ENCODE measurements at regions not wholly inside any gene's neighbourhood (a gene's known extent, or its start where the extent isn't known, plus 50 kb on each side); places are given as distances from the start of the nearest gene placed in this dataset.

GRCh38 chr14:101176535-101177205 is 273.1 kb upstream of the RTL1 start:
- ChIA-PET CTCF (no interaction called here), POLR2A (no interaction called here)
- no peak overlapping the region for H3K4me3 ChIP-seq (ENCODE audit: low read depth in 2 of 2, low read length in 2 of 2)
- no peaks in the 10 kb centered on the region for H3K4me1 ChIP-seq (ENCODE audit: control insufficient read depth, insufficient read depth, low read length)
- TF ChIP-seq, protein P1, sequence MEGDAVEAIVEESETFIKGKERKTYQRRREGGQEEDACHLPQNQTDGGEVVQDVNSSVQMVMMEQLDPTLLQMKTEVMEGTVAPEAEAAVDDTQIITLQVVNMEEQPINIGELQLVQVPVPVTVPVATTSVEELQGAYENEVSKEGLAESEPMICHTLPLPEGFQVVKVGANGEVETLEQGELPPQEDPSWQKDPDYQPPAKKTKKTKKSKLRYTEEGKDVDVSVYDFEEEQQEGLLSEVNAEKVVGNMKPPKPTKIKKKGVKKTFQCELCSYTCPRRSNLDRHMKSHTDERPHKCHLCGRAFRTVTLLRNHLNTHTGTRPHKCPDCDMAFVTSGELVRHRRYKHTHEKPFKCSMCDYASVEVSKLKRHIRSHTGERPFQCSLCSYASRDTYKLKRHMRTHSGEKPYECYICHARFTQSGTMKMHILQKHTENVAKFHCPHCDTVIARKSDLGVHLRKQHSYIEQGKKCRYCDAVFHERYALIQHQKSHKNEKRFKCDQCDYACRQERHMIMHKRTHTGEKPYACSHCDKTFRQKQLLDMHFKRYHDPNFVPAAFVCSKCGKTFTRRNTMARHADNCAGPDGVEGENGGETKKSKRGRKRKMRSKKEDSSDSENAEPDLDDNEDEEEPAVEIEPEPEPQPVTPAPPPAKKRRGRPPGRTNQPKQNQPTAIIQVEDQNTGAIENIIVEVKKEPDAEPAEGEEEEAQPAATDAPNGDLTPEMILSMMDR (IDR thresholded peaks at IDR 0.05) = no peak
- TF ChIP-seq TCF7L2 (IDR thresholded peaks at IDR 0.05; ENCODE audit: low read depth, low read length) = no peak
- TF ChIP-seq, protein P2, sequence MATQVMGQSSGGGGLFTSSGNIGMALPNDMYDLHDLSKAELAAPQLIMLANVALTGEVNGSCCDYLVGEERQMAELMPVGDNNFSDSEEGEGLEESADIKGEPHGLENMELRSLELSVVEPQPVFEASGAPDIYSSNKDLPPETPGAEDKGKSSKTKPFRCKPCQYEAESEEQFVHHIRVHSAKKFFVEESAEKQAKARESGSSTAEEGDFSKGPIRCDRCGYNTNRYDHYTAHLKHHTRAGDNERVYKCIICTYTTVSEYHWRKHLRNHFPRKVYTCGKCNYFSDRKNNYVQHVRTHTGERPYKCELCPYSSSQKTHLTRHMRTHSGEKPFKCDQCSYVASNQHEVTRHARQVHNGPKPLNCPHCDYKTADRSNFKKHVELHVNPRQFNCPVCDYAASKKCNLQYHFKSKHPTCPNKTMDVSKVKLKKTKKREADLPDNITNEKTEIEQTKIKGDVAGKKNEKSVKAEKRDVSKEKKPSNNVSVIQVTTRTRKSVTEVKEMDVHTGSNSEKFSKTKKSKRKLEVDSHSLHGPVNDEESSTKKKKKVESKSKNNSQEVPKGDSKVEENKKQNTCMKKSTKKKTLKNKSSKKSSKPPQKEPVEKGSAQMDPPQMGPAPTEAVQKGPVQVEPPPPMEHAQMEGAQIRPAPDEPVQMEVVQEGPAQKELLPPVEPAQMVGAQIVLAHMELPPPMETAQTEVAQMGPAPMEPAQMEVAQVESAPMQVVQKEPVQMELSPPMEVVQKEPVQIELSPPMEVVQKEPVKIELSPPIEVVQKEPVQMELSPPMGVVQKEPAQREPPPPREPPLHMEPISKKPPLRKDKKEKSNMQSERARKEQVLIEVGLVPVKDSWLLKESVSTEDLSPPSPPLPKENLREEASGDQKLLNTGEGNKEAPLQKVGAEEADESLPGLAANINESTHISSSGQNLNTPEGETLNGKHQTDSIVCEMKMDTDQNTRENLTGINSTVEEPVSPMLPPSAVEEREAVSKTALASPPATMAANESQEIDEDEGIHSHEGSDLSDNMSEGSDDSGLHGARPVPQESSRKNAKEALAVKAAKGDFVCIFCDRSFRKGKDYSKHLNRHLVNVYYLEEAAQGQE (IDR thresholded peaks at IDR 0.05; ENCODE audit: insufficient read depth in 1 of 2, low read depth in 2 of 2, low read length in 1 of 2) = no peak
- no peaks in the 10 kb centered on the region for H3K9me3 ChIP-seq (ENCODE audit: control insufficient read depth, insufficient read depth, low read depth, low read length)
- H3K27me3 ChIP-seq (ENCODE audit: control insufficient read depth, insufficient read depth, low read length) = no peaks in the 10 kb centered on the region
- no peak for DNase-seq (ENCODE audit: low read depth, low spot score)
- intact Hi-C loops (cut with micrococcal nuclease; ENCODE audit: unreplicated experiment) = no loop called here
- in situ Hi-C loops (cut with HindIII; ENCODE audit: low pct_unique_long_range_greater_than_20kb, low sequenced_read_pairs) = no loop called here
- H3K36me3 ChIP-seq (ENCODE audit: control insufficient read depth, insufficient read depth, low read length) = no peaks in the 10 kb centered on the region
- no TSS peak for BruUV-seq (replicated peaks)
- H3K27ac ChIP-seq (ENCODE audit: low read length) = no peak overlapping the region
- no peak for ATAC-seq

GRCh38 chr14:101177301-101177971 is 273.9 kb upstream of the RTL1 start:
- no TSS peak for BruUV-seq (replicated peaks)
- Histone ChIP-seq H3K4me1 (ENCODE audit: control insufficient read depth, insufficient read depth, low read length) (no peaks in the 10 kb centered on the region), H3K27me3 (ENCODE audit: control insufficient read depth, insufficient read depth, low read length) (no peaks in the 10 kb centered on the region), H3K4me3 (ENCODE audit: low read depth in 2 of 2, low read length in 2 of 2) (no peak overlapping the region), H3K9me3 (ENCODE audit: control insufficient read depth, insufficient read depth, low read depth, low read length) (no peaks in the 10 kb centered on the region), H3K36me3 (ENCODE audit: control insufficient read depth, insufficient read depth, low read length) (no peaks in the 10 kb centered on the region), H3K27ac (ENCODE audit: low read length) (no peak overlapping the region)
- in situ Hi-C loops (cut with HindIII; ENCODE audit: low pct_unique_long_range_greater_than_20kb, low sequenced_read_pairs) = no loop called here
- no peak for TF ChIP-seq POLR2AphosphoS5 (IDR thresholded peaks at IDR 0.05; ENCODE audit: low read depth, low read length)
- TF ChIP-seq SIN3A (IDR thresholded peaks at IDR 0.05; ENCODE audit: borderline replicate concordance, insufficient read depth, low read depth, low read length) = no peak
- CTCF ChIA-PET = no interaction called here
- POLR2A ChIA-PET = no interaction called here
- DNase-seq (ENCODE audit: low read depth, low spot score) (no peak), ATAC-seq (no peak)
- intact Hi-C loops (cut with micrococcal nuclease; ENCODE audit: unreplicated experiment) = no loop called here

All from Panc1 (cell line).